ENCODE measurements at regions not wholly inside any gene's neighbourhood (a gene's known extent, or its start where the extent isn't known, plus 50 kb on each side); places are given as distances from the start of the nearest gene placed in this dataset.

DNA sequence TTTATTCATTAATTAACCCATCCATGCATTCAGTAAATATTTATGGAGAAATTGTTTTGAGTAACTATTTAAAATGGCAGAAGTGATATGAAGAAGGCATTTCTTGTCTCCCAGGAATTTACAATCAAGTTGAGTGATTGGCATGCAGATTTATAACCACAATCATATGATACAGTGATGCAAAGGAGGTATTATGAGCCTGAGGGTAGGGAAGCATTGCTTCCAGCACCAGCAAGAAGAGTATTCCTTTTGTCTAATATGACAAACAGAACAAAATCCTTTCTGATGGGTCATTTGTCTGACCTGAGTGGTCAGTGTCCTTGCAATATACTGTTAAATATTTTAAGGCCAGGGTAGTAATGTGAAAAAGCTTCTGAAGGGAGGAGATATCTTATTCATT lies 244.2 kb upstream of the RGPD4 start:
- TF ChIP-seq, protein P1, sequence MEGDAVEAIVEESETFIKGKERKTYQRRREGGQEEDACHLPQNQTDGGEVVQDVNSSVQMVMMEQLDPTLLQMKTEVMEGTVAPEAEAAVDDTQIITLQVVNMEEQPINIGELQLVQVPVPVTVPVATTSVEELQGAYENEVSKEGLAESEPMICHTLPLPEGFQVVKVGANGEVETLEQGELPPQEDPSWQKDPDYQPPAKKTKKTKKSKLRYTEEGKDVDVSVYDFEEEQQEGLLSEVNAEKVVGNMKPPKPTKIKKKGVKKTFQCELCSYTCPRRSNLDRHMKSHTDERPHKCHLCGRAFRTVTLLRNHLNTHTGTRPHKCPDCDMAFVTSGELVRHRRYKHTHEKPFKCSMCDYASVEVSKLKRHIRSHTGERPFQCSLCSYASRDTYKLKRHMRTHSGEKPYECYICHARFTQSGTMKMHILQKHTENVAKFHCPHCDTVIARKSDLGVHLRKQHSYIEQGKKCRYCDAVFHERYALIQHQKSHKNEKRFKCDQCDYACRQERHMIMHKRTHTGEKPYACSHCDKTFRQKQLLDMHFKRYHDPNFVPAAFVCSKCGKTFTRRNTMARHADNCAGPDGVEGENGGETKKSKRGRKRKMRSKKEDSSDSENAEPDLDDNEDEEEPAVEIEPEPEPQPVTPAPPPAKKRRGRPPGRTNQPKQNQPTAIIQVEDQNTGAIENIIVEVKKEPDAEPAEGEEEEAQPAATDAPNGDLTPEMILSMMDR (IDR thresholded peaks at IDR 0.05; ENCODE audit: insufficient read depth, low read length): no peak
- TF ChIP-seq POLR2AphosphoS5 (IDR thresholded peaks at IDR 0.05; ENCODE audit: low read depth) (no peak), SPI1 (IDR thresholded peaks at IDR 0.05; ENCODE audit: borderline replicate concordance, low read depth) (no peak)

Data from HL-60 (cell line).